ENCODE measurements at regions not wholly inside any gene's neighbourhood (a gene's known extent, or its start where the extent isn't known, plus 50 kb on each side); places are given as distances from the start of the nearest gene placed in this dataset.
A peak's percentile ranks its signal among the peaks of the same experiment; 100 is the strongest.

- ATAC-seq (peak; percentile 85), DNase-seq (peak; percentile 66 to 82 (median 78))
- intact Hi-C loops (cut with DNase I) = loop anchor here (10.0 kb wide), 1 partner anchor 322 kb away; no protein-coding TSS in a partner anchor
Observed at GRCh38 chr5:168047043-168047668, 244.3 kb upstream of the WWC1 start.

GRCh38 chr5:168047669-168048111 lies 243.8 kb upstream of the WWC1 start:
- Histone ChIP-seq H3K4me1 (no peaks in the 10 kb centered on the region), H3K27ac (no peak overlapping the region), H3K9me3 (no peaks in the 10 kb centered on the region), H3K36me3 (replicated peaks in 1 of 2; ENCODE audit: insufficient read depth in 1 of 2, low read depth in 2 of 2) (no peaks in the 10 kb centered on the region), H3K27me3 (no peaks in the 10 kb centered on the region), H3K4me3 (no peak overlapping the region)
- ATAC-seq (peak; percentile 55), DNase-seq (no peak)
- TF ChIP-seq CTCF (IDR thresholded peaks at IDR 0.05) = no peak
- TF ChIP-seq POLR2A (IDR thresholded peaks at IDR 0.05) = no peak
- WGBS, 2 donors = 6 to 29% methylated on average over 1 of the region's 1 CpG
- intact Hi-C loops (cut with DNase I) = loop anchor here (10.0 kb wide), 1 partner anchor 323 kb away; no protein-coding TSS in a partner anchor

More at GRCh38 chr5:168047043-168047668, 244.3 kb upstream of the WWC1 start:
- no peak overlapping the region for H3K27ac ChIP-seq
- TF ChIP-seq POLR2A (IDR thresholded peaks at IDR 0.05) (no peak), CTCF (IDR thresholded peaks at IDR 0.05) (peak in 6 of 7 experiments; percentile 25 to 73 (median 61))
- WGBS, 2 donors = 36 to 41% methylated on average over 11 of the region's 11 CpGs
- no peak overlapping the region for H3K4me3 ChIP-seq
- H3K27me3 ChIP-seq = no peaks in the 10 kb centered on the region
- no peaks in the 10 kb centered on the region for H3K36me3 ChIP-seq (replicated peaks in 1 of 2; ENCODE audit: insufficient read depth in 1 of 2, low read depth in 2 of 2)
- no peaks in the 10 kb centered on the region for H3K4me1 ChIP-seq
- H3K9me3 ChIP-seq = no peaks in the 10 kb centered on the region

- ATAC-seq = no peak
Observed at GRCh38 chr5:168048486-168048885, 243.0 kb upstream of the WWC1 start.

GRCh38 chr5:168052686-168053085 lies 238.8 kb upstream of the WWC1 start:
- no peak for ATAC-seq
- H3K27me3 ChIP-seq = no peaks in the 10 kb centered on the region
- H3K4me3 ChIP-seq = no peak overlapping the region
- intact Hi-C loops (cut with DNase I) = no loop called here
- H3K36me3 ChIP-seq (replicated peaks in 1 of 2; ENCODE audit: insufficient read depth in 1 of 2, low read depth in 2 of 2) = no peaks in the 10 kb centered on the region
- TF ChIP-seq POLR2A (IDR thresholded peaks at IDR 0.05) (no peak), CTCF (IDR thresholded peaks at IDR 0.05) (no peak)
- H3K9me3 ChIP-seq = no peaks in the 10 kb centered on the region
- H3K27ac ChIP-seq = no peak overlapping the region
- DNase-seq = no peak
- WGBS, 2 donors = 80 to 83% methylated on average over 4 of the region's 4 CpGs
- H3K4me1 ChIP-seq = no peaks in the 10 kb centered on the region

More at GRCh38 chr5:168048486-168048885, 243.0 kb upstream of the WWC1 start:
- H3K36me3 ChIP-seq (replicated peaks in 1 of 2; ENCODE audit: insufficient read depth in 1 of 2, low read depth in 2 of 2) = no peaks in the 10 kb centered on the region
- TF ChIP-seq CTCF (IDR thresholded peaks at IDR 0.05) = no peak
- no peak for TF ChIP-seq POLR2A (IDR thresholded peaks at IDR 0.05)
- DNase-seq = no peak
- H3K4me3 ChIP-seq = no peak overlapping the region
- H3K27ac ChIP-seq = no peak overlapping the region
- no peaks in the 10 kb centered on the region for H3K9me3 ChIP-seq
- H3K27me3 ChIP-seq = no peaks in the 10 kb centered on the region
- 73% methylated on average over 1 of the region's 1 CpG for WGBS, 2 donors
- intact Hi-C loops (cut with DNase I) = loop anchor here (10.0 kb wide), 1 partner anchor 324 kb away; no protein-coding TSS in a partner anchor
- H3K4me1 ChIP-seq = no peaks in the 10 kb centered on the region

- ATAC-seq (no peak), DNase-seq (no peak)
- intact Hi-C loops (cut with DNase I) = no loop called here
- no peaks in the 10 kb centered on the region for H3K27me3 ChIP-seq
- no peaks in the 10 kb centered on the region for H3K9me3 ChIP-seq
- 58 to 60% methylated on average over 2 of the region's 2 CpGs for whole genome bisulfite sequencing, 2 donors
- H3K27ac ChIP-seq = no peak overlapping the region
- TF ChIP-seq POLR2A (IDR thresholded peaks at IDR 0.05) (no peak), CTCF (IDR thresholded peaks at IDR 0.05) (no peak)
- H3K4me3 ChIP-seq = no peak overlapping the region
- H3K4me1 ChIP-seq = no peaks in the 10 kb centered on the region
- no peaks in the 10 kb centered on the region for H3K36me3 ChIP-seq (replicated peaks in 1 of 2; ENCODE audit: insufficient read depth in 1 of 2, low read depth in 2 of 2)
Observed at GRCh38 chr5:168054091-168054490, 237.4 kb upstream of the WWC1 start.
